CD4-positive, alpha-beta T cell treated with Interferon gamma for 1 hour (primary cell): ENCODE measurements at regions not wholly inside any gene's neighbourhood (a gene's known extent, or its start where the extent isn't known, plus 50 kb on each side); places are given as distances from the start of the nearest gene placed in this dataset.

ENCODE experiments used
- DNase-seq: peaks from one replicate; pipeline ENCODE4 v3.0.0-alpha.2; 2020

DNA sequence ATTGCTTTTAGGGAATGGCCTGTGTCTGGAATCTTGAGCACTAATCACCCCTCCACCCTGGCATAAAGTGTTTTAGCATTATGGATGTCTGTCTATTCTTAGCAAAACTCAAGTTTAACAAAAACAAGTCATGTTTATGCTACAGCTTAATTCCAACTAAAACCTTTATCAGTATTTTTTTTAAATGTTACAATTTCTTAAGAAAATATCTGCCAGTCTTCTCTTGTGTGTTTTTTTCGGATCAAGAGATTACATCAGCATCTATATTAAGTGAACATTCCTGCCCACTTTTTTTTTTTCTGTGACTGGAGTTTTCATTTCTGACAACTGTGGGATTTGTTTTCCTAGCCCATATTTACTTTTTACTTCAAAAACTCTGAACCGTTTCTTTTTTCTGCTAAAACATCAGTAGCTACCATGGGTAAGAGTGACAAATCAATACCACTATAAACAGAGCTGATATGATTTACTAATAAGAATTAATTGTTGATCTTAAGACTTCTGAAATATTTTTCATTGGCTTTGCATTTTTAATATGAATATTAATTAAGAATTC, 94.3 kb downstream of the EDN1 start:
- DNase-seq: no peak

DNA sequence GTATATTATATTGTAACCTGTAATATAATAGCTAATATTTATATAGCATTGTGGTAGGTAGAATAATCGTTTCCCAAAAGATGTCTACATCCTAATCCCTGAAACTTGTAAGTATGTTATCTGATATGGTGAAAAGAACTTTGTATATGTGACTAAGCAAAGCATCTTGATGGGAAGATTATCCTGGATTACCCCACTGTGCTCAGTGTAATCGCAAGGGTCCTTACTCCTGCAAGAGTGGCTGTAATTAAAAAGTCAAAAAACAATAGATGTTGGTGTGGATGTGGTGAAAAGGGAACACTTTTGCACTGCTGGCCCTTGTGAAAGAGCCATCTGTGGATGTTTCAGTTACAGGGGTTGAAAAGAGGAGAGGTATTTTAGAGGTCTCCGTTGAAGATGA, 95.2 kb downstream of the EDN1 start:
- DNase-seq: no peak

DNA sequence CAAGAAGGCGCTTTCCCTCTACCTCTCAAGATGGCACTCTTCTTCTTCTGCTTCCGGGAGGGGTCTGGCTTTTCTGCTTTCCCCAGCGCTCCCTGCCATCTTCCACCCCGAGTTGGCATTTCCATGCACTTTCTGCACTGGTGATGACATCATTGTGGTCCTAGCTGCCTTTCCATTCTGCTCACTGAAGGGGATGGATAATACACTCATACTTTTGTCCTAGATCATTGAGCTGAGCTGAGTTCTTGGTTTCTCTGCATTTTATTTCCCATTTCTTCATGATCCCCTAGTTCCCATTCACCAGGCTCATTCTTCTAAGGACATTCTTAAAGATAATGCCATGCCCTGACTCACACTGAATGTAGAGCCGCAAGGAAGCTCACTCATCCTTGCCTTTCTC, 96.7 kb downstream of the EDN1 start:
- DNase-seq: no peak

DNA sequence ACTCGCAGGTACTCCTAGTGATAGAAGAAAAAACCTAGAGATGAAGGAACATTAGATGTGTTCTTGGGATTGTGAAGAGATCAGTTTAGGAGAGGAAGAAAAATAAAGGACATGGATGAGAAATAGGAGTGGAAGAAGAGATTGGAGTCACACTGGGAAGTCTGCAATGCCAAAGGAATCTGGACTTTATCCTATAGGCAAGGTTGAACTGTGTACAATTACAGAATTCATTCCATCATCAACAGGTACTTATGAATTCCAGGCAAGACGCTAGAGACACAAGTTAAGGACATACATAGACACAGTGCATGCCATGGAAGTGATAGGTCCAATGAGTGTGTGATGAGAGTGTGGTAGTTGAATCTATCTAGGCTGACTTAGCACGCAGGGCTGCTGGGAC, 101.3 kb downstream of the EDN1 start:
- DNase-seq: no peak

DNA sequence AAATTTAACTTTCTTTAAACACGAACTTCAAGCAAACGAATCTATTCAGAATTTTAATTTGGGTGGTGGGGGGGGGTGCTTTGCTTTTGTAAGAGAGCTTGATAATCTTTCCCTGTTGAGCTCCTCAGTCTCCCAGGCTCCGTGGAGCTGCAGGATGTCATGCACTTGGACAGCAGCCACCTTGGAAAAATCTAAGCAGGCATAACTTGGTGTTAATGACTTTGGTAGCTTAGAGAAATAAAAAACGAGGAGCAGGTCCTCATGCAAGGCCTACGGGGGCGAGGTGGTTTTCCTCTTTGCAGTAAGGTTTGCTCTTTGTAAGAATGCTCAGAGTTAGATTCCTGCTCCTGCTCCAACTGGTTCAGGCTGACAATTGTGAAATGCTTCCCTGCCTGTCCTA, 102.3 kb downstream of the EDN1 start:
- no peak for DNase-seq

DNA sequence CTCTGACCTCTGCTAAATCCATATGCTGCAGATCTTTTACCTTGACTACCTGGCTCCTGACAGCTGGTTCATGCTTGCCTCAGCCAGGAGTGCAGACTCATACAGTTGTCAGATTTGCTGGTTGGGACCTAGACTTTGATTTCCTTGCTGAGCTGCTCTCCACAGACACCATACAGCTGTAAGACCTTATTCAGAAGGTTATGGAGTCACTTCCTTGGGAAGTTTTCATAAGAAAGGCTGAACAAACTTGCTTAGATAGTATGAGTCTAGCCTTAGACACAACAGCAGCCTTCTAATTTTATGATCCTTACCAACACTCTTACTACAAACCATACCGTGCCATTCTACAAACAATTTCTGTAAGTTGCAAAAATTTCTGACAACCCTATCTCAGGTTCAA, 102.9 kb downstream of the EDN1 start:
- no peak for DNase-seq

DNA sequence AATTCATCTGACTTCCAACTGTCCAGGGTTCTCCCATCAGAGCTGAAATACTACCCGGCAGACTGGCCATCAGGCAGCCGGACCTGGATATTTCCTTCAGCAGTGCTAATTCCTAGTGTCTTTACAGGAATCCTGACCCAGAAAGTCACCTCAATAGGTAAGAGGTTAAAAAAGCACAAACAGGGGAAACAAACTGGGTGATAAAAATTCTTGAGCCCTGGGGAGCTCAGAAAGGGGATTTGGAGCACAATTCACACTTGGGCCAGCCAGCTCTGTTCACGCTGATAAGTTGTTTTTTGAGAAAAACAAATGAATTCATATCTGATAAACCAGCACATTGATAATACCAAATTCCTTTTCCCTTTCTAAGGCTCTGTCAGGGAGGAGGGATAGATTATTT, 104.0 kb downstream of the EDN1 start:
- no peak for DNase-seq

DNA sequence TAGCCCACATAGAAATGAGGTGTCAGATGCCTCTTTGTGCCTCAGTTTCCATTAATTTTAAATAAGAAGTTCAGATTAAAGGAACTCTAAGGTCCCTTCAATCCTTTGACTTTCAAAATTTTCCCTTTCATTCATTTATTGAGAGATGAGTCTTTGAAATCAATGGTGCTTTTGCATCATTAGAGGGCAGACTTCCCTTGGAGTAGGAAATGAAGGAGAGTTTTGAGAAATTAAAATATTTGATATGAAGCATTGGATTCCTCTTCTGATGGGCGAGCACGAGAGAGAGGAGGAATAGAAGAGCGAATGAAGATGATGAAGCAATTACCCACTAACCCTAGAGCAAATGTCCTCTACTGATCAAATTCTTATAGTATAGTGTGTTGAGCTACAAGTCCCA, 105.7 kb downstream of the EDN1 start:
- DNase-seq: no peak

DNA sequence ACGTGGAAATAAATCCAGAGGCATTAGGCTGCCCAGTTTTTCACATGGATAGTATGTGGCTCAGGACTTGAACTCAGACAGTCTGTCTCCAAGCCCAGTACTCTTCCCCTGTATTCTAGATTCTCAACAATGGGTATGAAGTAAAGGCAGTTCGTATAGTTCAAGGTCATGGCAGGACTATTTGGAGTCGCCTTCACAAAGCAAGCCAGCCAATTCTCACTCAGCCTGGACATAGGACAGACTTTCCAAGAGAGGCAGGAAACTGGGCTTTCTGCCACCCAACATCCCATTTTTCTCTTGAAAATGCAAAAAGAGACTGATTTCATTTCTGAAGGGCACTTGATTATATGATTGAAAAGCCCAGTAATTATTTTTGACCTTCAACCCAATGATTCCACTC, 111.0 kb downstream of the EDN1 start:
- DNase-seq: no peak

DNA sequence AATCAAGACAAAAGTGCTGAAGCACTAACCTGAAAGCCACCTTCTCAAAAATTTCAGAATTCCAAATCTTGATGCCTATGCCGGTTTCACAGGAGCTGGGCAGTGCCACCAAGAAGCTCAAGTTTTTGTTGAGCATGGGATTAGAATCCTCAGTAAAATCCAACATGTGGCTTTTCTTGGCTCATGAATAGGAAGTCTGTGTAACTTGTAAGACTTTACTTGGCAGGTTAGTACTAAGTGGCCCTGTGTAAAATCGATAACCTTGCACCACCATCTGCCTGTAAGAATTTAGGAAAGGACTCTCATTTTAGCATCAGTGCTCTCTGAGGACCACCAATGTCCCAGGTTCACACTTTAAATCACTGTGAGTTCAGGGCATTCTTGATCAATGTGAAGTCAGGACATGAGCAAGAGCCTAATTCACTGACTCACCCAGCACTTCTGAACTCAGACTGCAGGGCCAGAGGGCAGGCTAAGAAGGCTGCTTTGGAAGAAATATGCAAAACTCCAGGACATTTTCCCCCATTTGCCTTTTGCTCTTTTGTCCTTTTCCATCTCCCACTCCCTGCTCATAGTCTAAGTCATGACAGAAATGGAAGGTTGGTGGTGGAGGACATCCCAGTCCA, 113.2 kb downstream of the EDN1 start:
- DNase-seq: no peak

DNA sequence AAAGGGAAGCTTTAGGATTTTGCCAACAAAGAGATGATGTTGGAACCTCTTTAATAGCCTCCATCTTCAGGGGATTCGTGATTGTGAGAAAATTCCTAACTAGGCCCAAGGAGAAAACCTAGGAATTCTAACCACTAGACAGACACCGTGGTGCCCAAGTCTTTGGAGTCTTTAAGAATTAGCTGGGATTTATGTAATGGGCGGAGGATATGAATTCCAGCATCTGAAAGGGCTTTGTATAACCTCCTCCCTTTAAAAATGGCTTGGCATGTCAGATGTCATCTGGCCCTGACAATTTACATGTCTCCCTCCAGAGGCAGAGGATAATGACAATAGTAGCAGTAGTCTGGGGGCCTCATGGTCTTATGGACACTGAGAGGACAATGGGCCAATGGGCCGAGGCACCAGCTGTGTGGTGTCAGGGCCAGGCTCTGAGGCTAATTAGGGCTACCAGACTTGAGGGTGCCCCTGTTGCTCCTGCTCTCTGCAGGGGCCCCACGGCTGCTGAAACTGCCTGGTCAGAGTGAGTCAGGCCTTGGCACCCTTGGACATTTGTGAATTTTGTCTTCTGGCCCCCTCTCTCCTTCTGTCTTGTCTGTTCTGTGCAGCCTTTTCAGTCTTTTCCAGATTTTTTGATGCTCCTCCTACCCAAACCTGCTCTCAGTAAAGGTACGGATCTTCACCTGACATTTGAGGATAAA, 113.9 kb downstream of the EDN1 start:
- no peak for DNase-seq

DNA sequence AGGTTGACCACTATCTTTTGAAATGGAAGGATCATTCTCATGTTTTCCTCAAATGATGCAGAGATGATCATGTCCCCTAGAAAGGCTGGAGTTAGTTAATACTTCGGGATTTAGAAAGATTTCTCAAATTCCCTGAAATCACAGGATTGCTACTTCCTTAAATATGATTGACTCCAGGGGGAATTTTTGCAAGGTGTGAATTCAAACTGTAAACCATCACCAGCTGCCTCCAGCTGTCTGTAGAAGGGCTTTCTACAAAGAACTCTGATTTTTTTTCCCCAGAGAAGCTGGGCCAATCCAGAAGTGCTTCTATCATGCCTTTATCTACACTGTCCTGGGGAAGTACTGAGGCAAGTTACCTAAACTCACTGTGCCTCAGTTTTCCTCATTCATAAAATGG, 114.5 kb downstream of the EDN1 start:
- DNase-seq: no peak

DNA sequence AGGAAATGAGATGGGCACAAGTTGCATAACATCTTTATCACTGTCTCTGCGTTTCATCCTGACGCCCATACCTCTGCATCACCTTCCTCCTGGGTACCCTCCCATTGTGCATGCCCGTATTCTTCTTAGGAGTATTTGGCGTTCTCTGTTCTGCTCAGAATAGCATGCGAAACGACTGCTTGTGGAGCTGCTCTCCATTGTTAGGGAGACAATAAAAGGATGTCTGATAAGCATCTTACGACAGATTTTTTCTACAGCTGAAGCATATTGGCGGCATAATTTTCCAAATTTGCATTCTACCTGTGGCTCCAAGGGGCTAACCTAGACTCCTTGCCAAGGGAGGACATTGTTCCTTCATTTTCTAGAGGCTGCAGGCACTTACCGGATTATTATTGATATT, 118.6 kb downstream of the EDN1 start:
- DNase-seq: no peak

DNA sequence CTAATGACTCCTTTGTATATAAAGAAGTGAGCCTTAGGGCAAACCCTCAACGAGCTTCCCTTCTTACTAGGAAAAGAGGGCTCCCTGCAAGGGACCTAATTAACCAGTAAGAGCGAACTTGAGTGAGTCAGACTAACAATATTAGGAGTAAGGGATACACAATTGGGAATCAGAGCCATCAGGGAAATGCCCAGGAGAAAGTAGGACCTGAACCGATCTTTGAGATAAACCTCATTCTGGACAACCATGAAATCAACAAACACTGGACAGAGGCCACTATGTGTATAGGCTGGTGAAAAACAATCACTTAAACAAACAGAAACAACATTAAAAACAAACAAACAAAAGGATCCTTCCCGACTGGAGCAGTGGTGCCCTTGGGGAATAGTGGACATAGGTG, 120.8 kb downstream of the EDN1 start:
- DNase-seq: no peak

DNA sequence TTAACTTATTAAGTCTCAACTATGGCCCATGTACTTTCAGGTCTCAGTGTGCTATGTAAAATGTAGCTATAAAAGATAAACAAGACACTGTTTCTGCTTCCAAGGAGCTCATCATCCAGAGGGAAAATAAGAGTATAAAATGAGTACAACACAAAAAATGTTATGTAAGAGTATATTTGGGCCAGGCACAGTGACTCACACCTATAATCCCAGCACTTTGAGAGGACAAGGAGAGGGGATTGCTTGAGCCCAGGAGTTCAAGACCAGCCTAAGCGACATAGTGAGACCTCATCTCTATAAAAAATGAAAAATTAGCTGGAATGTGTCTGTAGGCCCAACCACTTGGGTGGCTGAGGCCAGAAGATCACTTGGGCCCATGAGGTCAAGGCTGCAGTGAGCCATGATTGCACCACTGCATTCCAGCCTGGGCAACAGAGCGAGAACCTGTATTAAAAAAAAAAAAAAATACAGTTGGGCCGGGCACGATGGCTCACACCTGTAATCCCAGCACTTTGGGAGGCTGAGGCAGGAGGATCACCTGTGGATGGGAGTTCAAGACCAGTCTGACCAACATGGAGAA, 124.0 kb downstream of the EDN1 start:
- no peak for DNase-seq

DNA sequence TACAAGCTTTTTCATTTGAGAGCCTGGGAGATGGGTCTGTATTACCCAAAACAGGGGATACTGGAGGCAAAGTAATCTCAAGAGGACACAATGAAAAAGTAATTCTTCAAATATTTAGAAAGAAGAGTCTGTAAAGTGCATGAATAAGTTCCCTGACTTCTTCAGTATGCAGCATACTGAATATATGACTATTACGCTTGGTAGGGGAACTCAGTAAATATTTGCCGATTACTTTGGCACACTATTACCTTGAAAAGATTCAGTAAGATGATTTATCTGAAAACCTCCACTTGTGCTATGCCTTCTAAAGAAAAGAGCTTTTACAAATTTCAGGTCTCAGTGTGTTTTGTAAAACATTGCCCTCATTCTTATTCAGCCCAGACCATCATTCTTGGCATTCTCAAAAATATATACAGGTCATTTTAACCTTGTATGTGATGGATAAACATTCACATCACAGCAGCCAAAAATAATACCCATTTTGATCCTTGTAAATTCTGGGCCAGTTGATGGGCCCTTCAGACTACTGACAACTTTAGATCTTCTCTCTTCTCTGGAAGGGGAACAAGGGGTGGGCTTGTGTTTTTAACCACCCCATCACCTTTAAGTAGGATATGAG, 125.9 kb downstream of the EDN1 start:
- DNase-seq: no peak

DNA sequence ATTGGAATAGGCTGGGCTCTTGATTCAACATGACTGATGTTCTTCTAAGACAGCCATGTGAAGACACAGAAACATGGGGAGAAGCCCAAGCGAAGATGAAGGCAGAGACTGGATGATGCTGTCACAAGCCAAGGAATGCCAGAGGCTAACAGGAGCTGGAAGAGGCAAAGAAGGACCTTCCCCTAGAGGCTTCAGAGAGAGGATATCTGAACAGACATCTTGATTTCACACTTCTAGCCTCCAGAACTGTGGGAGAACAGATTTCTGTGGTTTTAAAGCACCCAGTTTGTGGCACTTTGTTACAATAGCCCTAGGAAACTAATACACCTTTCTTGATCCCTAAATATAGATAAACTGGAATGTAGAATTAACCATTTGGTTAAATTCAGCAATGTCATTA, 127.0 kb downstream of the EDN1 start:
- no peak for DNase-seq

DNA sequence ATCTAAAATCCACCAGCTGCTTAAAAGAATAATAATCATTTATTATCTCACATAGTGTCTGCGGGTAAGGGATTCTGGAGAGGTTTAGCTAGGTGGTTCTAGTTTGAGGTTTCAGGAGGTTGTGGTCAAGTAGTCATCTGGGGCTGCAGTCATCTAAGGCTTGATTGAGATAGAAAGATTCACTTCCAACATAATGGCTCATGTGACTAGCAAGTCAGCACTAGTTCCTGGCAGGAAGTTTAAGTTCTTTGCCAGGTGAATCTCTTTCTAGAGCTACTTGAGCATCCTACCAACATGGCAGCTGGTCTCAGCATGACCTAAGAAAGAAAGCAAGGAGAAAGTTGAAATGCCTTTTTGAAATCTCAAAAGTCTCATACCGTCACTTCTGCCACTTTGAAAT, 128.8 kb downstream of the EDN1 start:
- DNase-seq: no peak

DNA sequence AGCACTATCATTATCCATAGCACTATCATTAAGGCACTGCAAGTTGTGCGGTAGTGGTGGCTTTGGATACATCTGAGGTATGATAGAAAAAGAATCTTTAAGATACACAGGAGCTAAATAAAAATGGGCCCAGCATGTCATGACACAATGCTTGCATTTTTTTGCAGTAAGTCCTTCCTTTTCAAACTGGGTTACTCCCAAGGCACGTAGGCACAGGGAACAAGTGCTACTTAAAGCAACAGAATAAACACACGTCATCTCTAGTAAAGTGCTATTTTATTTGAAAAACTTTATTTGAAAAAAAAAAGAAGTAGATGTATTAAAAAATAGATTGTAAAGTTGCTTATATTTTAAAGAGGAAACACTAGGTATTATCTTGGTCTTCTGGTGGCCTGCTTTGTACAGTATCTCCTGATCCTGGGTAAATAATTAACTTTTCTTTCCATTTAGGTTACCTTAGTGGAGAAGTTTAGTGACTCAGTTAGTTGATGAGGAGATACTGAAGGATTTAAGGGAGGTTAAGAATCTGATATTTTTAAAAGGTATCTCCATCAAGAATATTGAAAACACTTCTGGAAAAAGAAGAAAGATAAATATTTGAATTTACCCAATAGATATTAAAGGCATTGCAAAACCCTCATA, 129.6 kb downstream of the EDN1 start:
- no peak for DNase-seq

DNA sequence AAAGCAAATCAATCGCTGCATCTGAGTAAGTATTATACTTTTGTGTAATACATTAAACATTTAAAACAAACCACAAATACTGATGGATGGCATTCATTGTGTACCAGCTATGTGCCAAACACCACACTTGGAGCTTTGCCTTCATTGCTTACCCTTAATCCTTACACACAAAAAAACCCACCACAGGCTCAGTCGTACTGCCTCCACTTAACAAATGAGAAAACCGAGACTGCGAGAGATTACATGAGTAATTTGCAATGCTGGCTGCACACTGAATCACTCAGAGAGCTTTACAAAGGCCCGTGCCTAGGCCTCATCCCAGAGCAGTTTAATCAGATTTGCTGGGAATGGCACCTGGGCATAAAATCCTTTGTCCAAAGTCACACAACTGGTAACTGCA, 130.5 kb downstream of the EDN1 start:
- no peak for DNase-seq

DNA sequence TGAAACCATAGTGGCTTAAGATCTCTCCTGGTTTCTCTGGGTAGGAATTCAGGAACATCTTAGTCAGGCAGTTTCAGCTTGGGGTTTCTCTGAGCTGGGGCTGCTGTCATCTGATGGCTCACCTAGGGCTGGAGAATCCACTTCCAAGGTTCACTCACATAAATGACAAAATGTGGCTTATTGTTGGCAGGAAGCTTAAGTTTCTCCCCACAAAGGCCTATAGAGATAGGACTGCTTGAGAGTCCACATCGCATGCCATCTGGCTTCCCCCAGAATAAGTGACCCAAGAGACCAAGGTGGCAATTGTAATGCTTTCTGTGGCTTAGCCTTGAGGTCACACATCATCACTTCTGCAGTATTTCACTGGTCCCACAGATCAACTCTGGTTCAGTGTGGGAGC, 131.4 kb downstream of the EDN1 start:
- DNase-seq: no peak

DNA sequence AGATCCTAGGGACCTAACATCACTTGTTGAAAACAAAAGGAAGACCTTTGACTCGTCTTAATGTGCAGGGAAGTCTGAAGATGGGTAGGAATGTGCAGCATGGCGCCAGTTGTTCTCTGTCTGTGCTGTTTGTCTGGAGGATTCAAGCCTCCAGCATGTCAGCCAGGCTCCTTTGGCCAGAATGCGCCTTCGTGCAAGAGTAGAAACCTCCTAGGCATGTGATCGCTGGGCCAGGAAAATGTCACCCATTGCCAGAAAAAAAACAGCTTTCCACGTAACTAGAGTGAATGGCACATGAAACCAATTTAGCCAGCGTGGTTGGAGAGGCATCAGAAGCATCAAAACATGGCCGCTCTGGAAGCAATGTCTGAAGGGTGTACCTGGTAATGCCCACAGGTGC, 132.7 kb downstream of the EDN1 start:
- DNase-seq: no peak

DNA sequence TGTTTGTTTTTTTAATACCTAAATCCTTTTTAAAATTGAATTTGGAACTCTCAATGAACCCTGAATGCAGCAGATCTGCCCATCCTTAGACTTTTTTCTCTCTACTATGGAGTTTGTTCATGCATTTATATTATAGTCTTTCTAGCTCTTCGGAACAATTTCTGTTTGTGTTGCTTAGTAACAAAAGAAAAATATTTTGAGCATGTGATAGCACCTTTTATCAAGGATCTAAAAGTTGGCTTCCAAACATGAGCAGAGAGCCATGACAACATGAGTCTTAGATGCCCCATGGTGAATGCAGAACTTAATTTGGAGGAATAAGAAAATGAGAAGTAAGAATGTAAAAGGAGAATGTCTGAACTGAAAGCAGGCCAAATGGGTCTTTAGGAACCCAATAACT, 133.7 kb downstream of the EDN1 start:
- no peak for DNase-seq

DNA sequence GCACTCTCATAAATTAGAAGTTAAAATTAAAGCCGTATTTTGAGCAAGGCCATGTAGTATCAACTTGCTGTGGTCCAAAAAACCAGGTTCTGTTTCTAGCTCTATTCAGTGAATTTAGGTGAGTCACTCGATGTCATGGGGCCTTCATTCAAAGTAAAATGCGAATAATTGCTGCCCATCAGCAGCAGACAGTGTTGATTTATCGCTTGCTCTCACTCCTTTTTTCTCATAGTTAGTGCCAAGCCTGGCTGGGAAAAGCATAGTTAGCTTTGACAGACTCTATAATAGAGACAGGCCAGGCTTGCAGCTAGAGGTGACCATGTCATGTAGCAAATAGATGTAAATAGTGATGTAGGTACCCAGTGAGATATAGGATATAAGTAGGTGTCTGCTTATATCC, 136.0 kb downstream of the EDN1 start:
- DNase-seq: no peak
